HuH-7.5 (cell line): ENCODE measurements at regions not wholly inside any gene's neighbourhood (a gene's known extent, or its start where the extent isn't known, plus 50 kb on each side); places are given as distances from the start of the nearest gene placed in this dataset.
"Not testable (repeated sequence)": the region's sequence is repeated elsewhere in the genome, so short reads cannot be mapped to it uniquely, and the experiment has no call there.

Source experiments
- DNase-seq: peaks from one replicate; pipeline ENCODE4 v3.0.0; 2011; ENCODE audit warnings: low spot score

- no peak for DNase-seq
Measured at GRCh38 chr11:44417731-44418455, 108.0 kb upstream of the ALX4 start.

DNA sequence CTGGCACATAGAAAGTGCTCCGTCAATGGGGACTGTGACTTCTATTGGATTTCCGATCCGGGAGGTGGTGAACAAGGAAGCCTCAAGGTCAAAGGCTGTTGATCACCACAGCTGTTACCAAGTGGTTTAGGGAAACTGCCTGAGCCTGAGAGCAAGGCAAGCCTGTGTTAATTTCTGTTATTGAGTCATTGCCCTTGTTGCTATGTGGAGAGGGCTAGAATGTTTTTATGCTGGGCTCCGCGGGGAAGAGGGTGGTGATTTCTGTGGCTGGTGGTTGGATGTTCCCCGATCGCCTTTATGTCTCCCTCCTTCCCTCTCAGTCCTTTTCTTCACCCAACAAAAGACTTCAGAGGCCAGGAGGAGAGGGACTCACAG, 108.5 kb upstream of the ALX4 start:
- no peak for DNase-seq

GRCh38 chr11:44421090-44421675, 111.2 kb upstream of the ALX4 start:
- DNase-seq: no peak

DNA sequence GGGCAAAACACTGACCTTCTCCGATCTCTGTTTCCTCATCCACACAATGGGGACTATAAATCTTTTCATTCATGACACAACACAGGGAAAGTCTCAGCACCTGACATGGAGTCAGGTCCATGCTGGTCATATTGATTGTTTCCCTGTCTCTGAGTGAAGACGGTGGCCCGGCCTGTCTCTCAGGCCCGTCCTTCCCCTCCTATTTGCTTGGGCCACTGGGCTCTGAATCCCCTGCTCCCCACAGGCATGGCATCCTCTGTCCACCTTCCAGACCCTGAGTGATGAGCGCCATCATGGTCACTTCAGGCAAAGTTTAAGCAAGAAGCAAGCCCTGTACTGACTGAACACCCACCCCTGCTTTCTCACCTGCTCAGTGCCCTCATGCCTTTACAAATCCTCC, 113.3 kb upstream of the ALX4 start:
- no peak for DNase-seq

DNA sequence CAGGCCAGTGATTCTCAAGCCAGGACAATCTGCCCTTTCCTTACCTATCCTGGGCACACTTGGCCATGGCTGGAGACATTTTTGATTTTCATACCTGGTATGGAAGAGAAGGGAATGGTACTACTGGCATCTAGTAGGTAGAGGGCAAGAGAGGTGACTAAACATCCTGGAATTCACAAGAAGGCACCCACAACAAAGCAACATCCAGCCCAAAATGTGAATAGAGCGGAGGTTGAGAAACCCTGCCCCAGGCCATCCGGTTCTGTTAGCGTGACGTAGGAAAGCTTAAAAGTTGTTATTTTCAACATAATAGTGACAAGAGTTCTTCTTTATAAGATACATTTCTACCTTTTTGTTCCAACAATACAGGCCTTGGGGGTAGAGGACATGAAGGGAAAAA, 114.9 kb upstream of the ALX4 start:
- no peak for DNase-seq

DNA sequence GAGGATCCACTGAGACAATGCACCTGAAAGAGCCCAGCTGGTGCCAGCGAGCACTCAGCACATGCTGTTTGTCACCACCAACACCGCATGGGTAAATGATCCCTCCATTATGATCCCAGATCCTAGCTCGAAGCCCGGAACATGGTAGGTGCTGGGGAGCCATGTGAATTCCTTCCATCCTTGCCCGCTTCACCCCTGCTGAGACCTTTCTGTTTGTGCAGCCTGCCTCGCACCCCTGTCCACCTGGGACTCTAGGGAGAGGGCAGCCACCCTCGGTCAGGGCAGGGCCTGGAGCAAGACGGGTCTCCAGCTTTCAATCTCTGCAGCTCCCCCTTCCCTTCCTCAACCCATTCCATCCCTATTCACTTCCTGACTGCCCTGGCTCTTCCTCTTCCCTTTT, 116.2 kb upstream of the ALX4 start:
- DNase-seq: no peak

GRCh38 chr11:44426958-44427357, 117.0 kb upstream of the ALX4 start:
- no peak for DNase-seq

GRCh38 chr11:44427432-44427831, 117.5 kb upstream of the ALX4 start:
- DNase-seq: no peak

- DNase-seq: no peak
Measured at GRCh38 chr11:44430140-44430539, 120.2 kb upstream of the ALX4 start.

- DNase-seq: no peak
Measured at GRCh38 chr11:44434191-44434590, 124.3 kb upstream of the ALX4 start.

DNA sequence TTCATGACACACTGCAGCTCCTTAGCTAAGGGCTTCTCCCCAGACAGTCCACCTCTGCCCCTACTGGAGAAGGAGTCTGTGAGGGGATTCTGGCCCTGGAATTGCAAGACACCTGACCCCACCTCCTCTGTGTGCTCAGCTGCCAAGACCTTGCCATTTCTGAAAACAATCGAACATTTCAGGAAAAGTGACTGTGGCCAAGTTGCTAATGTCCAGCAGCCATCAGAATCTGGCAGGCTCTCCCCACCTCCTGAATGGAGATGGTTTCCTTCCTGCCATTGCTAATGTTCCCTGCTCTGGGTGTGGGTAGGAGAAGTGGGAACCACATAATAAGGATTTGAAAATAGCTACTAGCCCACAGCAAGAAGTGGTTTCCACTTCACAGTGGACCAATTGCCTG, 127.2 kb upstream of the ALX4 start:
- DNase-seq: no peak

DNA sequence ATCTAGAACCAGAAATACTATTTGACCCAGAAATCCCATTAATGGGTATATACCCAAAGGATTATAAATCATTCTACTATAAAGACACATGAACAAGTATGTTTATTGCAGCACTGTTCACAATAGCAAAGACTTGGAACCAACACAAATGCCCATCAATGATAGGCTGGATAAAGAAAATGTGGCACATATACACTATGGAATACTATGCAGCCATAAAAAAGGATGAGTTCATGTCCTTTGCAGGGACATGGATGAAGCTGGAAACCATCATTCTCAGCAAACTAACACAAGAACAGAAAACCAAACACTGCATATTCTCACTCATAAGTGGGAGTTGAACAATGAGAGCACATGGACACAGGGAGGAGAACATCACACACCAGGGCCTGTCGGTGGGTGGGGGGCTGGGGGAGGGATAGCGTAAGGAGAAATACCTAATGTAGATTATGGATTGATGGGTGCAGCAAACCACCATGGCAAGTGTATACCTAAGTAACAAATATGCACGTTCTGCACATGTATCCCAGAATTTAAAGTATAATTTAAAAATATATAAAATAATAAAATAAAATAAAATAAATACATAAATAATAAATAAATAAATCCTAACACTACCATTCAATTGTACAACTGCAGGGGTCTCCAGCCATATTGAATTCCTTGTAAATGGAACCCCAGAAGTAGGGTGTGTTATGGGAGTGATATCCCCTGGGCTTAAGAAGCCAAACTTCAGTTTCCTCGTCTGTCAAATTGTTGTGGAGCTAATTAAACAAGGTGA, 122.4 kb upstream of the CD82 start:
- DNase-seq: not testable (repeated sequence)

- no peak for DNase-seq
Measured at GRCh38 chr11:44443836-44444769, 121.4 kb upstream of the CD82 start.

DNA sequence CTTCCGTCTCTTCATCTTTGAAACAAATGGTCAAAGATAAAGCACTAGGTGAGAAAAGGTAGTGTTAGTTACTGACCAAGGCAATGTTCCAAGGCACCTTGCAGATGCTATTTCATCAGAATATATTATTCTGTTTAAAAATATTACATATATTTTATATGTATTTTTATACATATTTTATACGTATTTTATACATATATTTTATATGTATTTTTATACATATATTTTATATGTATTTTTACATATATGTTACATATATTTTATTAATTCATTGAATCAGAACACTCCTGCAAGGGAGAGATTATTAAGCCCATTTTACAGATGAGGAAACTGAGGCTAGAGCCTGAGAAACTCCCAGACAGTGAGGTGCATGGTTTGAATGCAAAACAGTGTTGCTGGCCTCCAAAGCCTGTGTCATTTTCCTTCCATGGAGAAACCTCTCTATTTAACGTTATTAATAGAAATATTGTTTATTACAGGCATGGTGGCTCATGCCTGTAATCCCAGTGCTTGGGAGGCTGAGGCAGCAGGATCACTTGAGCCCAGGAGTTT, 120.6 kb upstream of the CD82 start:
- no peak for DNase-seq

DNA sequence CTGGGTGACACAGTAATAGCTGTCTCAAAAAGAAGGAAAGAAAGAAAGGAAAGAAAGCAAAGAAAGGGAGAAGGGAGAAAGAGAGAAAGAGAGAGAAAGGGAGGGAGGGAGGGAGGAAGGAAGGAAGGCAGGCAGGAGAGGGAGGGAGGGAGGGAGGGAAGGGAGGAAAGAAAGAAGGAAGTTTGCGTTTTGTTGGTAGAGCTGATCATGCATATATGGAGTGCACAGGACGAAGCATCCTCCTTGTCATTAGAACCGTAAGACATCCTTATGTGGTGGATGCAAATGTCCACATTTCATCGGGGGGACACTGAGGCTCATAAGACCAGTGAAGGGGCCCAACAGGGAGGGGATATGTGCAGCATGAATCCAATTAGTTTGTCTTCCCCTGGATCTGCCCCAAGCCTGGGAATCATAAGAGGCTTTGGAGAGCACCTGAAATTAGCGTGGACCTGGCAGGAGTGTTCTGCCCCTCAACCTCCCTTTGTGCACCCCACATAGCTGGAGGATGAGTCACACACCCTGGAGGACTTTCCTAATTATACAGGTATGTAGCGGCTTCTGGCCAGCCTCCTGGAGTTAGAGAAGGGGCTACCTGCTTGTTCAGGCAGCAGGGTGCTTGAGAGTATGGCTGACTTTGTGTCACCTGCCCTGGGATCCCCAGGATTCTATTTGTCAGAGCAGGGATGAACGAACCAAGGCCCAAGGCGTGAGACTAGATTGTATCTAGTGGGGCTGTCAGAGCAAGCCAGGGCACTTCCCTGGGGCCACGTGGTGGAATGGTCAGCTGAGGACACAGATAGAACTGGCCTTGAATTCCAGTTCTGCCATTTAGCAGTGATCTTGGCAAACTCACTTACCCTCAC, 119.7 kb upstream of the CD82 start:
- DNase-seq: no peak

DNA sequence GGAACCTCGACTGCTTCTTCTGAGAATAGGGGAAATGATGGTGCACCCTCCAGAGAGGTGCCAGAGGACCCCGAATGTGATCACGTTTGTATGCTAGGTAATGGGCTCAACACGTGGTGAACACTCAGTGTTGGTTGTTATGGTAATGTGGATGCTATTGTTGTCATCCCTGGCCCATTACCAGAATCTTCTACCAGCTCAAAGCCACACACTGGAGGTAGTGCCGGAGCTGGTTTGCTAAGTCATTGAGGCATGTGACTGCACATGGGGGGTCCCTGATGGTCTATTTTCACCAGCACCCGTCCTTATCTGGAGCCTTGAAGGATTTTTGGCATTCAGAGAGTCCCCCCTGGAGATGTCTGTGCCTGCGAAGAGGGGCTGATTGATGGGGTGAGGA, 119.1 kb upstream of the CD82 start:
- no peak for DNase-seq

- no peak for DNase-seq
Measured at GRCh38 chr11:44446996-44447771, 118.3 kb upstream of the CD82 start.

- DNase-seq: no peak
Measured at GRCh38 chr11:44450295-44450932, 115.0 kb upstream of the CD82 start.

GRCh38 chr11:44451706-44452105, 113.8 kb upstream of the CD82 start:
- DNase-seq: no peak
